Neural cell (in vitro differentiated cells): ENCODE measurements at regions not wholly inside any gene's neighbourhood (a gene's known extent, or its start where the extent isn't known, plus 50 kb on each side); places are given as distances from the start of the nearest gene placed in this dataset.

Experiments used
- EZH2 ChIP-seq: fragments of 200-600, 300-800 bp; shearing (Covaris generic), sonication (generic); IDR thresholded peaks from 2 replicates; pipeline ENCODE4 v1.6.1; 2014; ENCODE audit warnings: antibody characterized with exemption, low read length, borderline replicate concordance, mild to moderate bottlenecking; ENCODE audit not compliant: insufficient read depth, poor library complexity, severe bottlenecking
- MXI1 ChIP-seq: fragments of 450-650 bp; conservative IDR thresholded peaks from 2 replicates; pipeline ENCODE4 v1.6.1; 2014; ENCODE audit warnings: antibody characterized with exemption, mild to moderate bottlenecking; ENCODE audit not compliant: poor library complexity, severe bottlenecking
- RAD21 ChIP-seq: fragments of 450-650 bp; conservative IDR thresholded peaks from 2 replicates; pipeline ENCODE4 v1.6.1; 2014; ENCODE audit warnings: antibody characterized with exemption, mild to moderate bottlenecking, moderate library complexity
- TAF1 ChIP-seq: IDR thresholded peaks from 2 replicates; pipeline ENCODE4 v1.6.1; 2012; ENCODE audit warnings: low read depth
- TF ChIP-seq, protein P1 (sequence below): fragments of 450-650 bp; IDR thresholded peaks from 2 replicates; pipeline ENCODE4 v1.5.1; 2014; ENCODE audit warnings: antibody characterized with exemption, mild to moderate bottlenecking, moderate library complexity; ENCODE audit not compliant: poor library complexity, severe bottlenecking

DNA sequence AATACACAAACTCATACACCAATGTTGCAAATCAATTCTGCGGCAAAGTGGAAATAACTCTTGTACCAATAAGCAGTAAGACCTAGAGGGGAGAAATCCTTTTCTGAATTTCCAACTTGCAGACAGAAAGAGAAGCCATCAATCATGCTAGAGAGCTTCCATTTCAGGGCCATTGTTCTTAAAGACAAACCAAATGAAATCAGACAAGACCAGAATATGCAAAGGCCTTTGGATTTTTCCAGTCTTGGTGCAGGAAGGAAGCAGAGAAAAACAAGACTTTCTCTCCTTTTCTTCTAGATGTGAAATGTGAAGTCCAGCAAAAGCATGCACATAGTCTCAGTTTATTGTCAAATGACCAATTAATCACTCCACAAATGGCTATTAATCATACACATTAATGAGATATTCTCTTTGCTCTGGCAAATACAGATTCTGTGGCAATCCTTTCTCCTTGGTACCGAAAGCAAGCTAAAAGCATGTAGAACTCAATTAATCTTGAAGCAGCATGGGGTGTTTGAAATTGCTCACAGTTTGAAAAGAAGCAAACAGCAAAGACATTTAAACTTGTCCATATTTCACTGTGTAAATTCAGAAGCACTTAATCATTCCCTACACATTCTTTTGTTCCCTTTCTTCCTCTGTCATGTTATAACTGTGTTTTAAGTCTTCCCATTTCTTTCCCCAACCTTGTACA lies 466.1 kb downstream of the GPAT3 start:
- TF ChIP-seq TAF1, result no peak
- TF ChIP-seq, protein P1, sequence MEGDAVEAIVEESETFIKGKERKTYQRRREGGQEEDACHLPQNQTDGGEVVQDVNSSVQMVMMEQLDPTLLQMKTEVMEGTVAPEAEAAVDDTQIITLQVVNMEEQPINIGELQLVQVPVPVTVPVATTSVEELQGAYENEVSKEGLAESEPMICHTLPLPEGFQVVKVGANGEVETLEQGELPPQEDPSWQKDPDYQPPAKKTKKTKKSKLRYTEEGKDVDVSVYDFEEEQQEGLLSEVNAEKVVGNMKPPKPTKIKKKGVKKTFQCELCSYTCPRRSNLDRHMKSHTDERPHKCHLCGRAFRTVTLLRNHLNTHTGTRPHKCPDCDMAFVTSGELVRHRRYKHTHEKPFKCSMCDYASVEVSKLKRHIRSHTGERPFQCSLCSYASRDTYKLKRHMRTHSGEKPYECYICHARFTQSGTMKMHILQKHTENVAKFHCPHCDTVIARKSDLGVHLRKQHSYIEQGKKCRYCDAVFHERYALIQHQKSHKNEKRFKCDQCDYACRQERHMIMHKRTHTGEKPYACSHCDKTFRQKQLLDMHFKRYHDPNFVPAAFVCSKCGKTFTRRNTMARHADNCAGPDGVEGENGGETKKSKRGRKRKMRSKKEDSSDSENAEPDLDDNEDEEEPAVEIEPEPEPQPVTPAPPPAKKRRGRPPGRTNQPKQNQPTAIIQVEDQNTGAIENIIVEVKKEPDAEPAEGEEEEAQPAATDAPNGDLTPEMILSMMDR, result no peak
- no peak for TF ChIP-seq EZH2
- TF ChIP-seq RAD21, result no peak
- no peak for TF ChIP-seq MXI1
